Fibroblast of skin of back (primary cell): ENCODE measurements at regions not wholly inside any gene's neighbourhood (a gene's known extent, or its start where the extent isn't known, plus 50 kb on each side); places are given as distances from the start of the nearest gene placed in this dataset.
A peak's percentile ranks its signal among the peaks of the same experiment; 100 is the strongest.
"Not testable (repeated sequence)": the region's sequence is repeated elsewhere in the genome, so short reads cannot be mapped to it uniquely, and the experiment has no call there.

Experiments
- DNase-seq: peaks from one replicate; pipeline ENCODE4 v3.0.0-alpha.2; 2013

DNA sequence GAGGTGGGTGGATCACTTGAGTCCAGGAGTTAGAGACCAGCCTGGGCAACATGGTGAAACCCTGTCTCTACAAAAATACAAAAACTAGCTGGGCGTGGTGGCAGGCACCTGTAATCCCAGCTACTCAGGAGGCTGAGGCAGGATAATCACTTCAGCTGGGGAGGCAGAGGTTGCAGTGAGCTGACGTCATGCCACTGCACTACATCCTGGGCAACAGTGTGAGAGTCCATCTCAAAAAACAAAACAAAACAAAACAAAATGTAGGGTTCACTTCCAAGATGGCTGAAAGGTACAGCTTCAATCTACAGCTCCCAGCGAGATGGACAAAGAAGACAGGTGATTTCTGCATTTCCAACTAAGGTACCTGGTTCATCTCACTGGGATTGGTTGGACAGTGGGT is 291.6 kb downstream of the HGF start:
- DNase-seq, result not testable (repeated sequence)

DNA sequence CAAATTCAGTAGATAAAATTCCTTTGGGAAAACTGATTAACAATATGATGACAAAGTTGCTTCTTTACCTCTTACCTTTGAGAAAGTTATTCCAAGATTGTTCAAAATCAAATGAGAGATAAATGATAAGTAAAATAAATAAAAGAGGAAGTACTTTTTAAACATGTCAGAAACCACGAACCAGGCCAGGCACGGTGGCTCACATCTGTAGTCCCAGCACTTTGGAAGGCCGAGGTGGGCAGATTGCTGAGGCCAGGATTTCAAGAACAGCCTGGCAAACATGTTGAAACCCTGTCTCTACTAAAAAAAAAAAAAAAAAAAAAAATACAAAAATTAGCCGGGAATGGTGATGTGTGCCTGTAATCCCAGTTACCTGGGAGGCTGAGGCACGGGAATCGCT is 296.6 kb downstream of the HGF start:
- no peak for DNase-seq

DNA sequence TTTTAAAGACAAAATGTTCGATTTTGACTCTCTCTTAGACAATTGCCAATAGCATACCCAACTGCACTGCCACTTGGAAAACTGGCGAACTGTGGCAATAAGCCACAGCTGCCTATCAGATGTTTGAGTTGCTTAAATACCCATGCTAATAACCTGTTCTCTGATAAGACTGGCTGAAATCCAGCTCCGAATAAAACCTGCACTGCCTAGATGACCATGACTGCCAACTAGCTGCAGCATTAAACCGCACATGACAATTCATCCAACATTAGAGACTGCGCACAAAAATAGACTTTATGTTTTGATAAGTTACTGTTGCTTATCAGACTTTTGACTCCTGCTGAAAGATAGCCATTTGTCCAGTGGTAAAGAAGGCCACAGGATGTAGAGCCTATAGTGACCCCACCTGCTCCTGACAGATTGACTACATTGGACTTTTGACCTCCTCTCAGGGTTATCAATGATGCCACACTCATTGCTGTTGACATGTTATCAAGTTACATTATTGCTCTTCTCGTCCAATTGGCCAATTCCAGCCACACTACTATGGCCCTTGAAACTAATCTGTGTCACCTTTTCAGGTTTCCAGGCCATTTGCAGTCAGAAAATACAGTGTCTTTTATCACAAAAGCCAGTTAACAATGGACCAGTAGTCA is 299.0 kb downstream of the HGF start:
- DNase-seq, result no peak

DNA sequence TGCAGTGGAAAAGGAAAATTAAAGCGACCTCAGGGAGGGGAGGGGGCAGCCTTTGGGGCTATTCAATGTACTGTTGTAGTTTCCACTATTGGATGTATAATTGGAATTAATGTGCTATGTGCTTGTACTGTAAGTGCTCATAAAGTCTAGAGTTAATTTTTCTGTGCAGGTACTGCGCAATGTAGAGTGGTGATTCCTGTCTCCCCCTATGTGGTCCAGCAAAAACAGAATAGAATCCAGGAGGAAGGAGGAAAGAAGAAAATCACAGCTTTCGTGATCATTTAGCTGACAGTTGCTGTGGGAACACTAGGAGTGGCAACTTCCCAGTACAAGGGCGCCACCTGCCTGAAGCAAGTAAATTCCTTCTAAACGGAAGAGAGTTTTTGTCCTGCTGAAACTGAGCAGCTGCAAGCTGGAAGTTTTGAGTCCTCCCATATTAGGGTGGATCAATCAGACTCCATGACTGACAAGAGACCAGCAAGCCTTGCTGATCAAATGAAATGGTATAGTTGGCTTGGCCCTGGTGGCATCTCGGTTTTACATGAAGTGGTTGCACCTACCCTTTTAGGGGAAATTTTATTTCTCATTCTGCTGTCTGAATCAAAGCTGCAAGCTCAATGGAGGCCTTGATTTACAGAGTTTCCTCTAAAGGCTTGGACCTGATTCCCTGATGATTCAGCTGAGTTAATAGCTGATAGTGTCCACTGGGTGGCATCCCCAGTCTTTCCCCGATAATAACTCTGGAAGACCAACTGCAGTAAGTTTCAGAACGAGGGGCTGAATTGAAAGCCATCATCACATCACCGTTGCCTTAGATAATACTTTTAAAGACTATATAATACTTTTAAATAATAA is 299.8 kb downstream of the HGF start:
- peak; percentile 63 for DNase-seq

DNA sequence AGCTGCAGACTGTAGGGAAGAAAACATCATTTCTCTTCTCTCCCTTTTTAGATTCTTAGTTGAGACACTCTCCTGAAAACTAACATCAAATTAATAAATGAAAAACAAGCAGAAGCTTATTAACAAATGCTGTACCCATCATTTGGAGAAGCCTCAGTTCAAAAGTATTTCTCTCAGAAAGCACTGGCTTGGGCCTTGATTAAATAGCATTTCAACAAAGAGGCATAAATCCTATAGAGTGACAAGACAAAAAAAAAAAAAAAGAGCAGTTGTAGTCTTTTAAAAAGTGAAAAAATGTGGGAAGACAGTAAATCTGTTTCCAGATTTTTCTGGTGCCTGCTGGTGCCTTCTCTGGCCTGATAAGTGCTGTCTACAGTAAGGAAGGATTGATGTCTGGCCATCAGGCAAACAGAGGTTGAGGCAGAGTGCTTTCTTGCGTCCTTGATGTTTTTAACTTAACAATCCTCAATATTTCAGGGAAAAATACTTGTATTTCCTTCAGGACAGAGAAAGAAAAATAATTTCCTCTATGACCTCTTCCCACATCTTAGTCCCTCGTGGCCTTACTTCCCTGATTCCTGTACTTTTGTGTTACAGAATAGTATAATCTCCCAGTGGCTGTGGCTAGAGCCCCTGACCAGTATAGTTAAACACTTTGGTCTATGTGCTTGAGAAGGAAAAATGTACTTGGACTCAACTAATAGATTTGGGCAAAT is 300.5 kb downstream of the HGF start:
- no peak for DNase-seq

DNA sequence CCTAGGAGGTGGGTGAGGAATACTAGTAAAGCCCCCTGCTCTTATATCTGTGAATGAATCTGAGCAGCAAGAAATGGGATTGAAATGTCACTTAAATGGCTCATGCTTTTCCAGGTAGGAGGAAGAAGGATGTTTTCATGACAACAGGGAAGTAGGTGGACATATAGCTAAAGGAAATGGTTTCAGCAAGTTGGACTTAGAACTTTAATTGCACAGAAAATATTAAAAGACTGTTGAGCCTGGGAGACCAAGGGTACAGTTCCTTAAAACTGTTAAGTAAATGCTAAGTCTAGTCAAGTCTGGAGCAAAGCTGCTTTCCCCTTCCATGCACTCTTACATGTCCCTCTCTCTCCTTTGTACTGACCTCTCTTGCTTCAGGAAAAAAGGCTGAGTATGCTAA is 301.3 kb downstream of the HGF start:
- no peak for DNase-seq

DNA sequence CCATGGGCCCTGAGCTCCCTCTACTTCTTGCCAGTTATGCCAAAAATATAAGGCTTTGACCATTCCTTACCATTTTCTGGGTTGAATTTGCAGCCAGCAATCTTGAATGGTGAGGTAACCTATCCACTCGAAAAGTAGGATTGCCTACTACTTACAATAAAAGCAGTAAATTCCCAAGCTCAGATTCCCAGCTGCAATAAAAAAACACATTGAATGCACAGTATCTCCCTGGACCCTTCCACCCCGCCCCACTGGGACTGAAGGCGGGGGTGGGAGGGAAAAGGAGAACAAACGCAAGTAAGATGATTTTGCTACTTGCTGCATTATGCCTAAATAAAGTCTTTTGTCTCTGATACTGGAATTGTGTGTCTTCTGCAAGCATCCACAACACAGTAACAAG is 301.9 kb downstream of the HGF start:
- DNase-seq, result no peak

DNA sequence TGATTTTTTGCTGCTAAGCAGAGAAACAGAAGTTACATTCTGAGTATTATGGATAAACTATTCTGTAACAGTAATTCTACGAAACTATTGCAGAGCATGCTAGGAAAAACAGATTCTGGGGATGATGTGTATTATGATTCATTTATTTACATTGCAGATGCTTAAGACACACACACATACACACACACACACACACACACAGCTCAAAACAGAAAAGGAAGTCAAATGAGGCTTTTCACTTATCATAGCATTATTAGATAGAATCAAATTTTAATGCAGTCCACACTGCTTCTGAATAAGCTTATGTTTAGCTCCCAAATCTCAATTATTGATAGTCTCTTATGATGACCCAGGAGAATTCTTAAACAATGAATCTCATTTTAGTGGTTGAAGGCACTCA is 307.2 kb downstream of the HGF start:
- peak; percentile 58 for DNase-seq

DNA sequence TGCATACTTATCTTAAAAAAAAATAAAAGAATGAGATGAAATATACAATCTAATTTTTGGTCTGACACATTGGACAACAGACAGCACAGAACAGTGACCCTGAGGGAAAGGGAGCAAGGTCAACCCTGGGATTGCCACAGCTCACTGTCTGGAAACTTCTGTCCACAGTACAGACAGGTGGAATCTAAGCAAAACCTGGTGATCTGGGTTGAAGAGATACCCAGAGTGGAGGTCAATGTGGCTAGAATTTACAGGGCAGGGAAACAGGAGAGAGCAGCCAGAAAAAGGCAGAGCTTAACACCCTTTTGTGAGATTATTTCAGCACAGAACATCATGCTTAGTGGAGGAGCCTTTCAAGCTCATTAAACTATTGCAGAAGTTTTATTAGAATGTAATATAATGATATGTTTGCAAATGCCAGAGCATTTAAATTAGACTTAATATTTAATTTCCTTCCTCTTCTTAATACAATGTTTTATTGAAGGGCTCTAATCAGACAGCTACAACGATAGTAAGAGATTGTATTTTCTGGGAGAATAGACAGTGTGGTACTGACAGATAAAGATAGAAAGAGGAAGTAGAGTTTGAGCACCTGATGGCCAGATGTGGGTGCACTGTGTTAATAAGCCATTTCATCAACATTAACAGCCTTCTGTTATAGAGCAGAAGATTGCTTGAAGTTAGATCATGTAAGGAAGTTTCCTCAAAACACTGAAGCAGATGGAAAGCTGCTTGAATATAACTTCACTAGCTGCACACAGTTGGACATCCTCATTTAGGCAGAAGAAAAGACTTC is 309.4 kb downstream of the HGF start:
- no peak for DNase-seq

DNA sequence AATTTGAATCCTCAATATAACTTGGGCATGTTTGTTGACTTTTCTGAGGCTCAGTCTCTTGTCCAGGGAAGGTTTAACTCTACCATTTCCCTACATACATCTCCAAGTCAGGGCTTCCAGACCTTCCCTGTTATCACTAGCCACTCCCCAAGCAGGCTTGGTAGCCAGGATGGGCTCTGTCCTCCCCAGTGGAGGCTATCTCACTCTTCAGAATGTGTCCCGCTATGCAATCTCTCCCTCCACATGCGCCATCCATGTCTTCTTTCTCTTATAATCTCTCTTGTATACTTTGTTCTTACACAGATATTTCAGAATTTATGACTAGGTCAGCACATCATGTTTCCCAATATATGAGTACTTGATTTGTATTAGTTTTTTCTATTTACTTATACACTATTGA is 310.4 kb downstream of the HGF start:
- DNase-seq, result no peak

DNA sequence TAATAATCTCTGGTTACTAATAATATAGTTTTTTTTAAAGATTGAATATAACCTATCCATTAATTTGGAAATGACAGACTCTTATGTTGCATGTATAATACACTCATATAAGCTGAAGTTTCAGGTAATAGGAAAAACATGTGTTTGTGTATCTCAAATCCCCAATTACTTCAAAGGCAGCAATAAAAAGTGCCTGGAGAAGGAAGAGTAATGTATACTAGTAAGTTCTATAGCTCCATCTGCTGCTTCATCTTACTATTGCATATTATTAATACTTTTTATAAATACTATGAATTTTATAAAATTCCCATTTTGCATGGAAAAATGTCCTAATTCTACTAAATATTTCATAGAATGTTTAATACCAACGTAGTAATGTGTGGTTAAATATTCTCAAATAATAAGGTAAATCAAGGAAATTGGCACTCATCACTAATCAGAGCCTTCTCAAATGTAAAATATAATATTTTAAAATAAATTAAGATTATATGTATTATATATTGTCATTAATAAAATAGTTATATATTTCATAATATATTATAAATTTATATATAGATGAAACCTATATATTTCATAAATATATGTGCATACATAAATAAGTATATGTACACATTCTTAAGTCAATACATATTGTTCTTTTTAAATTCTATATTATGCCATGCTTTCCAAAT is 311.9 kb downstream of the HGF start:
- DNase-seq, result peak; percentile 14

DNA sequence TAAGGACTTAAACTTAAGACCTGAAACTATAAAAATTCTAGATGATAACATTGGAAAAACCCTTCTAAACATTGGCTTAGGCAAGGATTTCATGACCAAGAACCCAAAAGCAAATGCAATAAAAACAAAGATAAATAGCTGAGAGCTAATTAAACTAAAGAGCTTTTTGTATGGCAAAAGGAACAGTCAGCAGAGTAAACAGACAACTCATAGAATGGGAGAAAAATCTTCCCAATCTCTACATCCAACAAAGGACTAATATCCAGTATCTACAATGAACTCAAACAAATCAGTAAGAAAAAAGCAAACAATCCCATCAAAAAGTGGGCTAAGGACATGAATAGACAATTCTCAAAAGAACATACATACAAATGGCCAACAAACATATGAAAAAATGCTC is 316.1 kb downstream of the HGF start:
- DNase-seq, result not testable (repeated sequence)

DNA sequence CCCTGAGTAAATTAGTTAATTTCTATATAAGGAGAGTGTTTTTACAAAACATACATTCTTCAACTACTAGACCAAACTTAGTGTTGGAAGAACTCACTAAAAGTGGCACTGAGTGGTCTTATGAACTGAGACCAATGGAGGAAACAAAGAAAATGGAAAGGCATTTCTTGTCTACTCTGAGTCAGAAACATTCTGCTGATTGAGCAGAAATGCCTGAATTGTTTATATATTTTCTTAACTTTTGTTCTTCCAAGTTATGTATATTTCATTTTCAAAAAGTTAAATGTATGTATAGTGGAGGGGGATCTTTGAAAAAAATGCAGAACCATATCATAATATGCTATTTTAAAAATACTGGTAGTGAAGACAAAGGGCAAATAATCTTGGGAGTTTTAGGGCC is 320.7 kb downstream of the HGF start:
- peak; percentile 12 for DNase-seq

DNA sequence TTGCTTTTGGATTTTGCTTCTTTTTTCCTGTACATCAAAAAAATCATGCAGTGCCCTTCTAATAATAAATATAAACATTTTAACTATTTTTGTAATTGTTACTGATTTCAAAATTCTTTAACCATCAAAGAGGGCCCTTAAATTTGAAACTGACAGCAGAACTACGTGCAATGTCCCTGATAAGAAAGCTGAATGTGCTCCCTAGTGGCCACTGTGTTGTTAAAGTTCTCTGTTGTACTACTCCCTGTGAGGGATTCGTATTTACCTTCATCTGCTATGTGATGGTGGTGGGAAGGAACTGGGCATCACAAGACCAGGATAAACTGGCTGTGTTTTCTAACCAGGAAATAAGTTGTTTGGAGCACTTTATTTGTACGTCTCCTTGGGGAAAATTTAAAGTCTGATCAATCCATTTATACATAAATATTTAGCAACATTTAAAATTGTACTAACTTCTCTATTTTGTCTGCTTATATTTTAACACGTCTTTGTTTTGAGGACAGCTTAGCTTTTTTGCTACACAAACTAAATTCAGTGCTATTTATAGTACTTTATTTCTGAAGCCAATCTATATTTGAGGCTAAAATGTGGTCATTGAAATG is 322.4 kb downstream of the HGF start:
- DNase-seq, result peak; percentile 46

DNA sequence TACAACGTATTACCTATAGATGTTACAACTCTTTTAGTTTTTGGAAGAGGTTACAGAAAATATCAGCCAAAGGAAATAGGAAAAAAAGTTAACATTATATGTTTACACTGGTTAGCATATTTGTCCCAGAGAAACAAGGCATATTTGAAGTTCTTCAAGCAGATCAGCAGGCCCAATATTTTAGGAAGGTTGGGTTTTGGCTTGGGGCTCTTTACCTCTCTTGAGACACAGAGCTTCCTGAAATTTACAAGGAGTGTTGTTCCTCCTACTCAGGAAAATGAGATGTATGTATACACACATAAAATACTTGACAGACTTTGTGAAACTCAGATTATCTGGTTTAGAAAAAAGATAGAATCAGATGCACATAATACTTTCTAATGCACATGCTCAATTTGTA is 323.6 kb downstream of the HGF start:
- DNase-seq, result no peak

DNA sequence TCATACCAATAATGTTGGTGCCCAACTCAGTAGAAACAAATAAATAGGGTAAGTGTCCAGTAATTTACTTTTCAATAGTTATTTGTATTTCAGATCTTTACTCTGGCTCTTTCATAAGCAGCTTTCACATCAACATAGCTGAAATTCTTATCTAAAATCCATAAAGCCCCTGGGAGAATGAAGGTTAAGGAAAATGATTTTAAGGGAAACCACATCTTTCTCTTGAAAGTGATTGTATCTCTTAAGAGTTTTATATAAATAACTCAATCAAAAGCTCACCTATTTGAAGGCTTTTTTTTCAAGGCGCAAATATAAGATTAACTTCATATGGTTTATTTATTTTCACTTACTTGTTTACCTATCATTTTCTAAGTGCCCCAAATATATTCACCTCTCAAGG is 324.4 kb downstream of the HGF start:
- DNase-seq, result no peak

DNA sequence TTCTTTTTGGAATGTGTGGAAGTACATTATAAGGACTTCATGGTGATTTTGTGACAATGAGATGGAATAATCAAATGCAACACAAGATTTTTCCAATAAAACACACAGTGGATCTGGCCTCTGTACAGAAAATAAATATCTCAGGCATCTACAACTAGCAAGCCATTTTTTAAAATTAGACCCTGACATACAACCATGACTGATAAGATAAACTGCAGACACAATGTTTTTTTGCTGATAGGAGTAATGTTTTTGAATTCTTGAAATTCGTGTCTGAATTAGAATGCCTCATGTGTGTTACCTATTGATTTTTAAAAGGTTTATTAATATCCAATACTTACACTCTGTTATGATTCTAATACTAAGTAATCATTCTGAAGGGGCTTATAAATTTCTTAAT is 328.1 kb downstream of the HGF start:
- no peak for DNase-seq

DNA sequence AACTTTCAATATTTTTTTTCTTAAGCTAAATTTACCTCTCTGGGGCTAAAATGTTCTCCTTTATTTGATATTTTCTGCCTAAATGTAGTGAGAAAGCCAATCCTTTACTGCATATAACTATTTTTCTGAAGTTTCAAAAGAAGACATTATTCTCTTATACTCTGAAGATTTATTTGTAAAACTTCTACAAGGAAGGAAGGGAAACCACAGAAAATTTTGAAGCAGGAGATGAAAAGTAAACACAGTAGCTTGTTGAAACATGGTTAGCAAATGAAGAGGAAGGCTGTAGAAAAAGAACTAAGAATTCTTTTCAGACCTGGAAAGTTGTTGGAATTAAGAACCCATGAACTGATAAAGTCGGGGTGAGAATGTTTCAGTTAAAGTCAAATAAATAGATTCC is 330.3 kb downstream of the HGF start:
- DNase-seq, result no peak

DNA sequence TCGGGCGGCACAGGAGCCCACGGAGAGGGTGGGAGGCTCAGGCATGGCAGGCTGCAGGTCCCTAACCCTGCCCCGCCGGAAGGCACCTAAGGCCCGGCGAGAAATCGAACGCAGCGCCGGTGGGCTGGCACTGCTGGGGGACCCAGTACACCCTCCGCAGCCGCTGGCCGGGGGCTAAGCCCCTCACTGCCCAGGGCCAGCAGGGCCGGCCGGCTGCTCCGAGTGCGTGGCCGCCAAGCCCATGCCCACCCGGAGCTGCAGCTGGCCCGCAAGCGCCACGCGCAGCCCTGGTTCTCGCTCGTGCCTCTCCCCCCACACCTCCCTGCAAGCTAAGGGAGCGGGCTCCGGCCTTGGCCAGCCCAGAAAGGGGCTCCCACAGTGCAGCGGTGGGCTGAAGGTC is 332.7 kb downstream of the HGF start:
- DNase-seq, result not testable (repeated sequence)

DNA sequence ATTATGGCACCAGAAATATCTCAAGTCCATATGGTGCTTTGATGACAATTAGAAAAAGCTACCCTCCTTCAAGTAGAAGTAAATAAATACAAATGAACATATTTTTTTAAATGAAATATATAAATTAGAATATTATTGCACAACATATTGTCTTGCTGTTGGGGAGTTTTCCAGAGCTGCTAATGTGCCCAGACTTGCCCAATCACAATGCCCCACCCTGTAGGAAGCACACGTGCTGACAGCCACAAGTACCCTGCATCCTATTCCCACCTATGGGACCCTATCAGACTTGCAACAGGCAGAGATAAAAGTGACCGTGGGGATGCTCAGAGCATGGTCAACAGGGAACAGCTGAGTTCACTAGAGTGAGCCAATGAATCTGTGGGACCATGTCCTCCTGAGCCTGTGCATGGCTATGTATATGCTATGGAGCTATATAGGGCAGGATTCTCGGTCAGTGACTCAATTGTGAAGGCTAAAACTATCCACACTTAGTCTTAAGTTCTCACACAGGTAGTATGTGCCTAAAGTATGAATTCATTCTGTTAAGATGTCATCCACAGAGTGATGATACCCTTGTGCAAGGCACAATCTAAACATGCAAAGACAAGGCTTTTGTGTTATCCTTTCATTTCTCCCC is 336.0 kb downstream of the HGF start:
- DNase-seq, result no peak

DNA sequence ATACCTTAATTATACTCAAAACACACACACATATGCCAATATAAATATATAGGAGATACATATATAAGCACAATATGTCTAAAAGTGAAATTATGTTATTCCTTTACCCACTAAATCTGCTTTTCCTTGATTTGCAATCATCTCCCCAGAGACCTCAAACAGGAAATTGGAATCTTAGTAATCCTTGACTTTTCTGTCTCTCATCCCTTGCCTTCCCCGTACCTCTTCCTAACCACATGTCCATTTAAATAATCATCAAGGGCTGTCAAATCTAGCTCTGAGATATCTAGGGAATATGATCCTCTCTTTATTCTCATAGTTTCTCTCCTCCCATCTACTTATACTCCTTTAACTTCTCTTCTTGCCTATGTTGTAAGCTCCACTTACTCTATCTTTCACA is 336.6 kb downstream of the HGF start:
- peak; percentile 9 for DNase-seq
